HuH-7 (cell line): ENCODE measurements at regions not wholly inside any gene's neighbourhood (a gene's known extent, or its start where the extent isn't known, plus 50 kb on each side); places are given as distances from the start of the nearest gene placed in this dataset.

Experiments used
- DNase-seq: peaks from one replicate; pipeline ENCODE4 v3.0.0; 2011; ENCODE audit warnings: low spot score

DNA sequence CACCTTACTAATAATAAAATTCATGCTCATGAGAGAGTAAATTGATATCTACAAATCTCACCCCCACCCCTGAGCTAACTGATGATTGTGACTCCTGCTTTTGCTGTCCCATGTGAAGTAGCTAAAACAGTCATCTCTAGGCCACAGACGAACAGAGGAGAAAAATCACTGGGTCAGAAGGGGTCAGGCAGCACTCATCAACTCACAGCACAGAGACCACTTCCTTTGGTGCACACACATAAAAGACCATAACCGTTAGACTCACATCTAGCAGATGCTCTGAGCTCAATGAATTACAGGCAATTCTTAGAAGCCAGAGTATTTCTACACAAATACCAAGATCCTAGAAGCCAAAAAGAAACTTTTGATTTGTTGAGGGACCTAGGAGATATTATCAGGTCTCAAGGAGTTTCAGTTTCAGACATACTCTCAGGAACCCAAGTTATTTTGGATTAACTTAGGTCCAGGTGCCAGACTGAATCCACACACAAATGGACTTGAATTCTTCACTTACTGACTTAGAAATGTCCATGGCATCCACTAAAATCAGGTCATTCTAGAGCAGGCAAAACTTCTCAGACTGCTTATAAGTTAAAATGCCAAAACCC lies 65.0 kb upstream of the TES start:
- DNase-seq = no peak

DNA sequence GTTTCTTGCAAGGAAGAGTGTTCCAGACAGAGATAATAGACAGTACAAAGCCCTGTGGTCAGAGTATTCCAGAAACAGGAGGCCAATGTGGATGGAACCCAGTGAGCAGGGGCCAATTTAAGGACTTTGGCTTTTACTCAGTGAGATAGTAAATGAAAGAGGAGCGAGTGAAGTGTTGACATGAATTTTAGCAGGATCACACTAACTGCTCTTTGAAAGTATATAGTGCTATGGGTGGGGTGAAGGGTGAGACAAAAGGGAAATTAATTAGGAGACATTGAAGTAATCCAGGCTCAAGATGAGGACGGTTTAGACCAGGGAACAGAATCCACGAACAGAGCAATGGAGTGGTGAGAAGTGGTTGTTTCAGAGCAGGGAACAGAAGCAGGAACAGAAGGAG lies 62.2 kb upstream of the TES start:
- no peak for DNase-seq

DNA sequence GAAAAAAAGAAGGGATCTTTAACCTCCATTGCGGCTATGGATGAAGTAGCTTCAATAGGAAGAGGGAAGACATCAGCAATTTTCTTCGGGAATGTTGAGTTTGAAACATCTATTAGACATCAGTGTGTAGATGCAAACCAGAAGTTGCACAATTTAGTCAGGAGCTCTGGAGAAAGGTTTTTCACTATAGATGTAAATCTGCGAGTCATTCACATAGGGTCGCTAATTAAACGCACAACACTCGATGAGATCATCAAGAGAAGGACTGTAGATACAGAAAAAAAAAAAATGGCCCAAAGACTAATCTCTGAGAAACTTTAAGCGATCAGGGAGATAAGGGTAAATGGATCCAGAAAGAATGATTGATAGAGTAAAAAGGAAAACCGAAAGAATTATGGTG lies 61.7 kb upstream of the TES start:
- no peak for DNase-seq

DNA sequence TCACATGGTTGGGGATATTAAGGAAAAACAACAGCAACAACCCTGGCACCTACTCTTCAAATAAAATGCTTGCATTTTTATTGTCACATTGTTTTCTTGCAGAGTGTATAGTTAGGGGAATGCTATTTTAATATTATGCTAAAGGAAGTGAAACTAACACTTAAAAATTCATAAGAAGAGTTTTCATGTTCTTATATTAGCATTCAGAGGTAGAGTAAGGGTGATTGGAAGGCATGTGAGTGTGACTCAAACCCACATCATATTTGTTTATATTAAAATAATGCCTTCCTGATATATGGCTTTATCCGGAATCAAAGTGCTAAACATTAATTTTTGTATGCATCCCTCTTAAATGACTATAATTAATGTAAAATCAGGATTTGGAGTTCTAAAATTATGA lies 59.8 kb upstream of the TES start:
- no peak for DNase-seq

DNA sequence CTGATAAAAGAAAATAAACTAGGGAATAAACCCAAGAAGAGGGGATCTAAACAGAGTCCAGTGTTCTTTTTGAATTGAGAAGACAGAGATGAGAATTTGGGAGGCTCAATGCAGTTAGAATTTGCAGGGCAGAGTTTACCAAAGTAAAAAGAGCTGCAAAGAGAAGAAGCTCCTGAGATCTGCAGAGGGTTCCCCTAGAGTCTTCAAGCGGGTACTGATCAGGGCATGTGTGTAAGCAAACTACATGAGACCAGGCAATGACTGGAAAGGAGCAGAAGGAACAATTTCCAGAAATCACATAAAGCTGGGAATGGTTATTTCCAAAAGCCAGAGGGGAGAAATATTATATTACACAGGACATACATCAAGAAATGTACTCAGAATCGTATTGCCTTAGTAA lies 58.1 kb upstream of the TES start:
- DNase-seq = no peak

DNA sequence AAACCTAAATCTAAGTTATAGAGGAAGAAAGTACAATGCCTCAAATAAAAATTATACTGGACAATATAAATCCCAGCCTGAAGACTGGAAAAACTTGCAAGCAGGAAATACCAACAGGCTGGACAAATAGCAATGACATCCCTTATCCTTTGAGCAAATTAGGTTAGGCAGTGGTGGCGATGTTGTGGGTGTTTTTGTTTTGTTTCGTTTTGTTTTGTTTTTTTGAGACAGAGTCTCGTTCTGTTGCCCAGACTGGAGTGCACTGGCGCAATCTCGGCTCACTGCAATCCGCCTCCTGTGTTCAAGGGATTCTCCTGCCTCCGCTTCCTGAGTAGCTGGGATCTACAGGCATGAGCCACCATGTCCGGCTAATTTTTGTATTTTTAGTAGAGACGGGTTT lies 57.3 kb upstream of the TES start:
- no peak for DNase-seq

DNA sequence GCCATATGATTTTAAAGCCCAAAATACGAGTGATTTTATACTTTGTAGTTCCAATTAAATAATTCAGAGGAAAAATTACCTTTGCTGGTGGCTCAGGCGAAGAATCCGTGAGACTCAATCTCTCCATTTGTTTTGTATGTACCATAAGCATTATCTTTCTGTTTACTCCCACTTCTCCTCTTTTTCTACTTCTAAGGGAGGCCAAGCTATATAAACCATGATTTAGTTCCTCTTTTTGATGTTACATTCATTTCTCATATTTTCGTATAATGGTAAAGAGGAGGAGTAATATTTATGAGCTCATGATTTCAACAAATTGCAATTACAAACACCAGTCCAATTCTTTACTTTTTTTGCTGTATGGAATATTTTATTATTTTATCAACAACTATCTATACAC lies 50.6 kb upstream of the TES start:
- no peak for DNase-seq
